Endothelial cell of umbilical vein (primary cell): ENCODE measurements at regions not wholly inside any gene's neighbourhood (a gene's known extent, or its start where the extent isn't known, plus 50 kb on each side); places are given as distances from the start of the nearest gene placed in this dataset.

Experiments
- BruUV-seq: library from RNA; stranded (reverse); fragments of 400-500 nt; replicated peaks from 2 replicates; lab custom pipeline; 2021; lab: Mats Ljungman, UMichigan
- CTCF ChIA-PET: fragments of 300-600, 350-600 bp; sonication (Branson Sonifier 250); formaldehyde crosslinking; loops from one replicate; lab custom pipeline; 2021; ENCODE audit warnings: antibody characterized with exemption, inconsistent platforms; lab: Charles Lee
- POLR2A ChIA-PET: fragments of 300-600, 350-600 bp; sonication (Branson Sonifier 250); formaldehyde crosslinking; loops from one replicate; lab custom pipeline; 2021; ENCODE audit warnings: antibody characterized with exemption, inconsistent platforms; lab: Charles Lee
- DNase-seq: peaks from one replicate; pipeline ENCODE4 v3.0.0-alpha.2; 2011; ENCODE audit warnings: low read depth, low spot score
- FAIRE-seq: peaks from 2 replicates; lab custom pipeline; 2011; peaks lifted over from hg19 to GRCh38; lab: Jason Lieb, UNC
- H2AFZ ChIP-seq: 2 replicates; pipeline ENCODE4 v1.6.0; 2012; ENCODE audit warnings: low read depth, low read length, control low read depth, inconsistent platforms
- H3K27ac ChIP-seq: 2 replicates; pipeline ENCODE4 v1.5.1; 2011; ENCODE audit warnings: low read depth, mild to moderate bottlenecking, control low read depth, low read length, moderate library complexity; ENCODE audit not compliant: insufficient read depth
- H3K27me3 ChIP-seq, 2 experiments: 2 replicates each; pipeline versions ENCODE4 v1.6.0 to v1.6.1; 2011; ENCODE audit warnings: low read length in 2 of 2, mixed read lengths in 1 of 2; ENCODE audit not compliant: control insufficient read depth in 2 of 2, insufficient read depth in 2 of 2
- H3K36me3 ChIP-seq, 2 experiments: 2 replicates in 1 of 2; 3 replicates in 1 of 2; pipeline ENCODE4 v1.5.1; 2011; ENCODE audit warnings: low read length in 2 of 2, mild to moderate bottlenecking in 1 of 2, moderate library complexity in 1 of 2; ENCODE audit not compliant: control insufficient read depth in 2 of 2, insufficient read depth in 2 of 2; ENCODE audit errors: extremely low read depth in 1 of 2
- H3K4me1 ChIP-seq: 3 replicates; pipeline ENCODE4 v1.5.1; 2011; ENCODE audit warnings: mild to moderate bottlenecking, low read length; ENCODE audit not compliant: control insufficient read depth, insufficient read depth; ENCODE audit errors: extremely low read depth
- H3K4me2 ChIP-seq: 2 replicates; pipeline ENCODE4 v1.6.1; 2011; ENCODE audit warnings: low read length, control low read depth, mixed read lengths; ENCODE audit not compliant: insufficient read depth
- H3K4me3 ChIP-seq, 3 experiments: fragments of 200-600 bp in 1 of 3; sonication (generic), shearing (Covaris generic) in 1 of 3; replicated peaks in 1 of 3; 2 replicates each; pipeline ENCODE4 v1.5.1; 2011 to 2016; ENCODE audit warnings: control low read depth in 3 of 3, low read length in 3 of 3, mild to moderate bottlenecking in 2 of 3, inconsistent platforms in 1 of 3, low read depth in 1 of 3, moderate library complexity in 1 of 3; ENCODE audit not compliant: insufficient read depth in 1 of 3
- H3K79me2 ChIP-seq: 2 replicates; pipeline ENCODE4 v1.6.0; 2012; ENCODE audit warnings: low read length, inconsistent platforms; ENCODE audit not compliant: control insufficient read depth, insufficient read depth
- H3K9ac ChIP-seq: replicated peaks from 2 replicates; pipeline ENCODE3; 2011; ENCODE audit warnings: low read length, control low read depth; ENCODE audit not compliant: insufficient read depth; ENCODE audit errors: extremely low read depth
- H3K9me1 ChIP-seq: replicated peaks from 3 replicates; pipeline ENCODE4 v1.6.0; 2011; ENCODE audit warnings: mild to moderate bottlenecking, low read length; ENCODE audit not compliant: control insufficient read depth, insufficient read depth; ENCODE audit errors: extremely low read depth
- H3K9me3 ChIP-seq: replicated peaks from 2 replicates; pipeline ENCODE4 v1.5.1; 2012; ENCODE audit warnings: low read length, inconsistent platforms; ENCODE audit not compliant: control insufficient read depth, insufficient read depth
- H4K20me1 ChIP-seq: replicated peaks from 2 replicates; pipeline ENCODE3; 2011; ENCODE audit warnings: mild to moderate bottlenecking, low read length; ENCODE audit not compliant: control insufficient read depth, insufficient read depth; ENCODE audit errors: extremely low read depth
- CTCF ChIP-seq, 2 donors: IDR thresholded peaks; 1 replicate in 1 of 2; 2 replicates in 1 of 2; pipeline ENCODE4 v1.5.1; 2011; ENCODE audit warnings: low read length in 2 of 2, mild to moderate bottlenecking in 2 of 2, moderate library complexity in 2 of 2, control low read depth in 1 of 2, inconsistent platforms in 1 of 2, low read depth in 1 of 2; ENCODE audit not compliant: insufficient read depth in 1 of 2; ENCODE audit errors: extremely low read depth in 1 of 2
- JUN ChIP-seq: IDR thresholded peaks from 2 replicates; pipeline ENCODE4 v1.6.1; 2011; ENCODE audit warnings: borderline replicate concordance, low read depth; ENCODE audit not compliant: insufficient read length, insufficient read depth
- MAX ChIP-seq: IDR thresholded peaks from 2 replicates; pipeline ENCODE4 v1.6.1; 2011; ENCODE audit not compliant: insufficient read depth, insufficient read length
- MYC ChIP-seq: IDR thresholded peaks from one replicate; pipeline ENCODE4 v1.6.1; 2011; ENCODE audit warnings: mild to moderate bottlenecking, low read depth, low read length
- POLR2A ChIP-seq: IDR thresholded peaks from 2 replicates; pipeline ENCODE4 v1.6.1; 2012; ENCODE audit warnings: low read depth, mild to moderate bottlenecking, control low read depth, low read length
- POLR2AphosphoS5 ChIP-seq: IDR thresholded peaks from 2 replicates; pipeline ENCODE4 v1.6.1; 2012; ENCODE audit warnings: low read depth, mild to moderate bottlenecking, control low read depth, low read length, moderate library complexity; ENCODE audit not compliant: insufficient read depth
- dilution Hi-C: fragments of 300-500 bp; cut with MboI; formaldehyde crosslinking; loops from one replicate; pipeline ENCODE4 v1.15.0; 2019; ENCODE audit warnings: low sequenced_read_pairs; ENCODE audit not compliant: extremely low pct_ligation_motif_present
- intact Hi-C: fragments of 100-400 bp; cut with micrococcal nuclease; formaldehyde crosslinking; loops from one replicate; pipeline ENCODE4 v1.10.0; 2022

GRCh38 chr2:147172493-147173188, 672.2 kb upstream of the ACVR2A start:
- no peak overlapping the region for H3K9ac ChIP-seq
- no peak overlapping the region for H3K4me2 ChIP-seq
- DNase-seq (no peak), FAIRE-seq (no peak)
- H4K20me1 ChIP-seq, result no peaks in the 10 kb centered on the region
- dilution Hi-C loops (no loop called here), intact Hi-C loops (no loop called here)
- no peak overlapping the region for H3K27ac ChIP-seq
- no peaks in the 10 kb centered on the region for H3K79me2 ChIP-seq
- no peak overlapping the region for H2AFZ ChIP-seq
- no peaks in the 10 kb centered on the region for H3K9me1 ChIP-seq
- H3K36me3 ChIP-seq, result no peaks in the 10 kb centered on the region
- H3K4me3 ChIP-seq, result no peak overlapping the region
- ChIA-PET POLR2A (no interaction called here), CTCF (no interaction called here)
- no peak for TF ChIP-seq CTCF (IDR thresholded peaks at IDR 0.05; ENCODE audit: extremely low read depth in 1 of 2, insufficient read depth in 1 of 2, low read depth in 1 of 2, low read length in 2 of 2)
- TF ChIP-seq MAX, result no peak
- TF ChIP-seq MYC, result no peak
- no peak for TF ChIP-seq POLR2A
- TF ChIP-seq JUN, result no peak
- TF ChIP-seq POLR2AphosphoS5, result no peak
- H3K4me1 ChIP-seq, result no peaks in the 10 kb centered on the region
- no peaks in the 10 kb centered on the region for H3K9me3 ChIP-seq
- no TSS peak for BruUV-seq
- H3K27me3 ChIP-seq, result no peaks in the 10 kb centered on the region
